Spleen (tissue), 11 donors: ENCODE measurements at regions not wholly inside any gene's neighbourhood (a gene's known extent, or its start where the extent isn't known, plus 50 kb on each side); places are given as distances from the start of the nearest gene placed in this dataset.

ENCODE experiments used
- DNase-seq: peaks from one replicate; pipeline ENCODE4 v3.0.0-alpha.2; 2020
- H3K27ac ChIP-seq, 8 donors: fragments of 200-600 bp; sonication (generic) in 7 of 8; 1 replicate in 4 of 8; 2 replicates in 4 of 8; pipeline versions ENCODE4 v1.5.0 to v1.8.0; 2016 to 2021; ENCODE audit warnings: inconsistent platforms in 4 of 8, mild to moderate bottlenecking in 4 of 8, moderate library complexity in 1 of 8
- H3K27me3 ChIP-seq, 7 donors: fragments of 200-600 bp; sonication (generic) in 6 of 7; replicated peaks in 1 of 7; 1 replicate in 4 of 7; 2 replicates in 3 of 7; pipeline versions ENCODE4 v1.5.0 to v1.8.0; 2016 to 2021; ENCODE audit warnings: inconsistent platforms in 3 of 7, mild to moderate bottlenecking in 1 of 7
- H3K36me3 ChIP-seq, 6 donors: fragments of 200-600 bp; sonication (generic) in 5 of 6; 1 replicate in 4 of 6; 2 replicates in 2 of 6; pipeline versions ENCODE4 v1.5.0 to v1.8.0; 2016 to 2021; ENCODE audit warnings: inconsistent platforms in 2 of 6
- H3K4me1 ChIP-seq, 6 donors: fragments of 200-600 bp; sonication (generic) in 5 of 6; 1 replicate in 3 of 6; 2 replicates in 3 of 6; pipeline versions ENCODE4 v1.5.0 to v1.8.0; 2016 to 2021; ENCODE audit warnings: inconsistent platforms in 3 of 6
- H3K4me3 ChIP-seq, 8 donors: fragments of 200-600 bp; sonication (generic) in 7 of 8; 1 replicate in 4 of 8; 2 replicates in 4 of 8; pipeline versions ENCODE4 v1.5.0 to v1.8.0; 2016 to 2021; ENCODE audit warnings: inconsistent platforms in 4 of 8, mild to moderate bottlenecking in 4 of 8, moderate library complexity in 2 of 8
- H3K9me3 ChIP-seq, 8 donors: fragments of 200-600 bp; sonication (generic) in 7 of 8; 1 replicate in 4 of 8; 2 replicates in 4 of 8; pipeline versions ENCODE4 v1.5.0 to v1.8.0; 2016 to 2021; ENCODE audit warnings: inconsistent platforms in 4 of 8
- POLR2A ChIP-seq, 3 donors: fragments of 450-650 bp; IDR thresholded peaks; one replicate each; pipeline ENCODE4 v1.5.1; 2017; ENCODE audit warnings: antibody characterized with exemption in 3 of 3, mild to moderate bottlenecking in 1 of 3
- POLR2AphosphoS5 ChIP-seq, 3 donors: sonication (generic); formaldehyde crosslinking; IDR thresholded peaks; one replicate each; pipeline ENCODE4 v1.5.1; 2017; ENCODE audit warnings: antibody characterized with exemption in 3 of 3
- WGBS, 5 donors: extraction: QIAGEN DNeasy Blood & Tissue Kit in 3 of 5; methylation state at CpG; one replicate each; pipeline versions ENCODE4 v1.1.5 to v1.1.7; 2013 to 2018; 5-methylcytosine and 5-hydroxymethylcytosine counted together
- intact Hi-C: fragments of 100-400 bp; cut with DNase I; formaldehyde crosslinking; loops from one replicate; pipeline ENCODE4 v1.15.0; 2023; ENCODE audit warnings: low total_unique reads
- TF ChIP-seq, protein P1 (sequence below), 11 experiments: fragments of 200-600 bp in 7 of 11; fragments of 450-650 bp in 4 of 11; sonication (generic) in 4 of 11; IDR thresholded peaks in 8 of 11; conservative IDR thresholded peaks in 3 of 11; 1 replicate in 7 of 11; 2 replicates in 4 of 11; pipeline versions ENCODE4 v1.4.0 to v1.8.0; 2016 to 2021; ENCODE audit warnings: antibody characterized with exemption in 11 of 11, inconsistent platforms in 4 of 11, mild to moderate bottlenecking in 1 of 11
- donor health status: healthy with polysubstance abuse.
- donor health status: DM: no; HTN: no; CAD: no; lungs with moderate emphysema.
- donor health status: DM: no; HTN: no; CAD: no.
- donor health status: Bipolar disorder and iron deficiency.
- donor health status: healthy.
- donor health status: DM: no; HTN: no; CAD: no.
- donor health status: DM: yes; HTN: yes; CAD: no.

DNA sequence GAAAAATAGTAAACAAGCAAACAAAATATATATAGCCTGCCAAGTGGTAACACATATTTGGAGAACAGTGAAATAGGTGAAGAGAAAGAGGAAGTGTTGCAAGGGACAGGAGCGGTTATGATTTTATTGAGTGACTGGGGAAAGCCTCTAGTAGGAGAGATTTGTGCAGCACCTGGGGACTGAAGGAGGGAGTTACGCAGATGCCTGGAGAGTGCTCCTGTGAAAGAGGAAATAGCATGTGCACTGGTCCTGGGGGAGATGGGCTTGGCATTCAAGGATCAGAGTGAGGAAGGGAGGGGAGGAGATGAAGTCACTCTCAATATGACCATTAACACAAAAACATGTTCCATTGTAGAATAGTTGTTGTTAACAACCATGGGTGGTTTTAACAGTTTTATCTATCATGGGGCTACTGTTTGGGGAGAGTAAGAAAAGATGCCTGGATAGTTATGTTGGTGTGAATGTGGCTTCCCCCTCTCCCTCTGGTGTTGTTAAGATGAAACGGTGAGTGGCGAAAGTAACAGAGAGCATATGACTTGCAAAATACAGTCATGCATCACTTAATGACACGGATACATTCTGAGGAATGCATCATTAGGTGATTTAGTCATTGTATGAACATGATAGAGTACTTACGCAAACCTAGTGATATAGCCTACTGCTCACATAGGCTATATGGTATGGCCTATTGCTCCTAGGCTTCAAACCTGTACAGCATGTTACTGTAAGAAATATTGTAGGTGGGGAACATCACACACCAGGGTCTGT lies 251.7 kb upstream of the ARGLU1 start:
- TF ChIP-seq, protein P1, sequence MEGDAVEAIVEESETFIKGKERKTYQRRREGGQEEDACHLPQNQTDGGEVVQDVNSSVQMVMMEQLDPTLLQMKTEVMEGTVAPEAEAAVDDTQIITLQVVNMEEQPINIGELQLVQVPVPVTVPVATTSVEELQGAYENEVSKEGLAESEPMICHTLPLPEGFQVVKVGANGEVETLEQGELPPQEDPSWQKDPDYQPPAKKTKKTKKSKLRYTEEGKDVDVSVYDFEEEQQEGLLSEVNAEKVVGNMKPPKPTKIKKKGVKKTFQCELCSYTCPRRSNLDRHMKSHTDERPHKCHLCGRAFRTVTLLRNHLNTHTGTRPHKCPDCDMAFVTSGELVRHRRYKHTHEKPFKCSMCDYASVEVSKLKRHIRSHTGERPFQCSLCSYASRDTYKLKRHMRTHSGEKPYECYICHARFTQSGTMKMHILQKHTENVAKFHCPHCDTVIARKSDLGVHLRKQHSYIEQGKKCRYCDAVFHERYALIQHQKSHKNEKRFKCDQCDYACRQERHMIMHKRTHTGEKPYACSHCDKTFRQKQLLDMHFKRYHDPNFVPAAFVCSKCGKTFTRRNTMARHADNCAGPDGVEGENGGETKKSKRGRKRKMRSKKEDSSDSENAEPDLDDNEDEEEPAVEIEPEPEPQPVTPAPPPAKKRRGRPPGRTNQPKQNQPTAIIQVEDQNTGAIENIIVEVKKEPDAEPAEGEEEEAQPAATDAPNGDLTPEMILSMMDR (IDR thresholded peaks at IDR 0.05 in 8 of 11, conservative IDR thresholded peaks at IDR 0.05 in 3 of 11), result no peak
- TF ChIP-seq POLR2AphosphoS5 (IDR thresholded peaks at IDR 0.05) (no peak), POLR2A (IDR thresholded peaks at IDR 0.05) (no peak)

DNA sequence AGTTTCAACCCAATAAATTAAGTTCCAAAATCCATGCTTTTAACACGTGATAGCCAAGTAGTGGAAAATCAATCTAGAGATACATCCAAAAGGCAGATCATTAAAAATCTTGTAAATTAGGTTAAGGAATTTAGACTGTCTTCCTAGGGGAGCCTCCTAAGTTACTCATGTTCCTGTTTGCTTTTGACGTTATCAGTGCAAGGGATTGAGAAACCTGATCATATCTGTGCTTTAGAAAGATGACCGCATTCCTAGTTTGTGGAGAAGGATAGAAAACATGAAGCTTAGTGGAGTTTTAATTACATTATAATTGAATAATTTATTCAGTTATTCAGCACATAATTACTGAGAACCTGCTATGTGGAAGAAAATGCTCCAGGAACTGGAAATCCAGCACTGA lies 251.0 kb upstream of the ARGLU1 start:
- H3K4me3 ChIP-seq, result no peak overlapping the region
- no peak for DNase-seq
- TF ChIP-seq POLR2AphosphoS5 (IDR thresholded peaks at IDR 0.05) (no peak), POLR2A (IDR thresholded peaks at IDR 0.05) (no peak)
- TF ChIP-seq, protein P1 (IDR thresholded peaks at IDR 0.05 in 8 of 11, conservative IDR thresholded peaks at IDR 0.05 in 3 of 11), result no peak
- no peaks in the 10 kb centered on the region for H3K27me3 ChIP-seq
- no peaks in the 10 kb centered on the region for H3K9me3 ChIP-seq
- 89 to 93% (median 91%) methylated on average over 3 of the region's 3 CpGs for WGBS, 5 donors
- H3K27ac ChIP-seq, result no peak overlapping the region
- intact Hi-C loops, result no loop called here
- no peaks in the 10 kb centered on the region for H3K4me1 ChIP-seq
- no peaks in the 10 kb centered on the region for H3K36me3 ChIP-seq

More for the DNA sequence above, 251.7 kb upstream of the ARGLU1 start:
- intact Hi-C loops, result no loop called here
- DNase-seq, result no peak
- Histone ChIP-seq H3K4me3 (no peak overlapping the region), H3K9me3 (no peaks in the 10 kb centered on the region), H3K36me3 (no peaks in the 10 kb centered on the region), H3K27ac (no peak overlapping the region), H3K4me1 (no peaks in the 10 kb centered on the region), H3K27me3 (no peaks in the 10 kb centered on the region)
- 75 to 77% (median 76%) methylated on average over 6 of the region's 6 CpGs for WGBS, 5 donors

DNA sequence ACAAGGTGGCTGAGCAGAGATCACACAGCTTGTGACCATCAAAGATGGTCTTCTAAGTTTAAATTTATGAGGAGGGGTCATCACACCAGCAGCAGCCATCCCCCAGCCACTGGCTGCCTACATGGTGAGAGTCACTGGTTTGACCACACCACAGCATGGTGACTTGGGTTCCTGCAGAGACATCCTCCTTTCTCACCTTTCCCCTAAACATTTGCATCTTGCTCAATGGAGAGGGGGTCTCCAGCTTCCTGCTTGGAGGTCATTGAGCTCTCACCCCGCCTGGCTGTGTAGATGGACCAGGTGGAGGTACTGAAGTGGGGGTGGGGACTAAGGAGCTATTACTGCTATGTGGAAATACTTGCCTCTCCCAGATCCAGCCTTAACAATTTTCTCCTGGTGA lies 247.6 kb upstream of the ARGLU1 start:
- DNase-seq, result no peak
- 46 to 77% (median 50%) methylated on average over 1 of the region's 1 CpG for WGBS, 5 donors
- H3K27ac ChIP-seq, result no peak overlapping the region
- H3K4me3 ChIP-seq, result no peak overlapping the region
- H3K4me1 ChIP-seq, result no peaks in the 10 kb centered on the region
- no peaks in the 10 kb centered on the region for H3K9me3 ChIP-seq
- no peaks in the 10 kb centered on the region for H3K36me3 ChIP-seq
- H3K27me3 ChIP-seq, result no peaks in the 10 kb centered on the region
- TF ChIP-seq, protein P1 (IDR thresholded peaks at IDR 0.05 in 8 of 11, conservative IDR thresholded peaks at IDR 0.05 in 3 of 11), result no peak
- intact Hi-C loops, result no loop called here

DNA sequence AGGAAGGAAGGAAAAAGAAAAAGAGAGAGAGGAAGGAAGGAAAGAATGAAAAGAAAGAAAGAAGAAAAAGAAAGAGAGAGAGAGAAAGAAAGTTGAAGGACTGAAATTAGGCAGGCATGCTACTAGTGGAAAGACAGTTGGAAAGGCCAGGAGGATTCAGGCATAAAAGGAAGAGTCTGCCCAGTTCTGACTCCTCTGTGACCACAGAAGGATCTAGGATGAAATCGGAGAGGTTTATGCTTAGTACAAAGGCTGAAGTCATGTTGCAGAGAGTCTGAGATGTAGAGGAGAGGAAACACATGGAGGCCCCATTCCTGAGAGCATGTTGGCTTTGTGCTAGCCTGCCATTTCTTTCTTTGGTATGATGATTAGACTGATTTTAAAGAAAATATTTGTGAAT lies 246.5 kb upstream of the ARGLU1 start:
- WGBS, 5 donors, result 28 to 48% (median 39%) methylated on average over 1 of the region's 1 CpG
- DNase-seq, result no peak

More for the DNA sequence above, 246.5 kb upstream of the ARGLU1 start:
- Histone ChIP-seq H3K9me3 (no peaks in the 10 kb centered on the region), H3K27ac (no peak overlapping the region), H3K4me3 (no peak overlapping the region), H3K27me3 (no peaks in the 10 kb centered on the region), H3K36me3 (no peaks in the 10 kb centered on the region), H3K4me1 (no peaks in the 10 kb centered on the region)
- intact Hi-C loops, result no loop called here
- TF ChIP-seq POLR2A (IDR thresholded peaks at IDR 0.05) (no peak), POLR2AphosphoS5 (IDR thresholded peaks at IDR 0.05) (no peak)
- TF ChIP-seq, protein P1 (IDR thresholded peaks at IDR 0.05 in 8 of 11, conservative IDR thresholded peaks at IDR 0.05 in 3 of 11), result no peak
